ENCODE measurements at regions not wholly inside any gene's neighbourhood (a gene's known extent, or its start where the extent isn't known, plus 50 kb on each side); places are given as distances from the start of the nearest gene placed in this dataset.

- no peak overlapping the region for H3K4me3 ChIP-seq
- H3K27ac ChIP-seq = no peak overlapping the region
- no peak for TF ChIP-seq CTCF (IDR thresholded peaks at IDR 0.05)
- TF ChIP-seq EP300 (IDR thresholded peaks at IDR 0.05) = no peak
- TF ChIP-seq POLR2A (IDR thresholded peaks at IDR 0.05) = no peak
These were observed 184.1 kb downstream of the ZBTB18 start for GRCh38 chr1:244235157-244235556.

GRCh38 chr1:244236101-244236500, 185.0 kb downstream of the ZBTB18 start:
- no peaks in the 10 kb centered on the region for H3K27me3 ChIP-seq
- DNase-seq = no peak
- intact Hi-C loops (cut with DNase I) = no loop called here
- peaks cover 2% of the 10 kb centered on the region for H3K4me1 ChIP-seq (ENCODE audit: insufficient read depth)
- H3K9me3 ChIP-seq = no peaks in the 10 kb centered on the region
- no peak overlapping the region for H3K4me3 ChIP-seq
- 30 to 40% (median 35%) methylated on average over 6 of the region's 6 CpGs for WGBS, 3 donors
- H3K36me3 ChIP-seq = no peaks in the 10 kb centered on the region
- no peak overlapping the region for H3K27ac ChIP-seq
- TF ChIP-seq EP300 (IDR thresholded peaks at IDR 0.05) (no peak), CTCF (IDR thresholded peaks at IDR 0.05) (no peak), POLR2A (IDR thresholded peaks at IDR 0.05) (no peak)

More at GRCh38 chr1:244235157-244235556, 184.1 kb downstream of the ZBTB18 start:
- peaks cover 2% of the 10 kb centered on the region for H3K4me1 ChIP-seq (ENCODE audit: insufficient read depth)
- no peaks in the 10 kb centered on the region for H3K9me3 ChIP-seq
- intact Hi-C loops (cut with DNase I) = no loop called here
- H3K27me3 ChIP-seq = no peaks in the 10 kb centered on the region
- no peaks in the 10 kb centered on the region for H3K36me3 ChIP-seq
- no peak for DNase-seq
- WGBS, 3 donors = 81 to 91% (median 89%) methylated on average over 2 of the region's 2 CpGs

- Histone ChIP-seq H3K36me3 (no peaks in the 10 kb centered on the region), H3K4me3 (no peak overlapping the region), H3K27me3 (no peaks in the 10 kb centered on the region), H3K9me3 (no peaks in the 10 kb centered on the region), H3K4me1 (ENCODE audit: insufficient read depth) (no peaks in the 10 kb centered on the region), H3K27ac (no peak overlapping the region)
- WGBS, 3 donors = 91 to 93% (median 93%) methylated on average over 7 of the region's 7 CpGs
- intact Hi-C loops (cut with DNase I) = no loop called here
- DNase-seq = no peak
- TF ChIP-seq CTCF (IDR thresholded peaks at IDR 0.05) (no peak), POLR2A (IDR thresholded peaks at IDR 0.05) (no peak), EP300 (IDR thresholded peaks at IDR 0.05) (no peak)
These were observed 185.6 kb downstream of the ZBTB18 start for GRCh38 chr1:244236721-244237120.

GRCh38 chr1:244237445-244237844, 186.4 kb downstream of the ZBTB18 start:
- no peak for DNase-seq
- H3K27ac ChIP-seq = no peak overlapping the region
- TF ChIP-seq POLR2A (IDR thresholded peaks at IDR 0.05) = no peak
- no peak for TF ChIP-seq EP300 (IDR thresholded peaks at IDR 0.05)
- no peak for TF ChIP-seq CTCF (IDR thresholded peaks at IDR 0.05)
- H3K9me3 ChIP-seq = no peaks in the 10 kb centered on the region
- H3K4me1 ChIP-seq (ENCODE audit: insufficient read depth) = no peaks in the 10 kb centered on the region
- WGBS, 3 donors = 75 to 88% (median 84%) methylated on average over 8 of the region's 8 CpGs
- H3K27me3 ChIP-seq = no peaks in the 10 kb centered on the region
- intact Hi-C loops (cut with DNase I) = no loop called here
- H3K36me3 ChIP-seq = no peaks in the 10 kb centered on the region
- H3K4me3 ChIP-seq = no peak overlapping the region

Data from ovary (tissue), 7 donors.